Stimulated activated CD4-positive, alpha-beta T cell treated with anti-CD3 and anti-CD28 coated beads, Interleukin-4, amount 100 ng/mL, for 4 hours (primary cell): ENCODE measurements at regions not wholly inside any gene's neighbourhood (a gene's known extent, or its start where the extent isn't known, plus 50 kb on each side); places are given as distances from the start of the nearest gene placed in this dataset.
"Not testable (repeated sequence)": the region's sequence is repeated elsewhere in the genome, so short reads cannot be mapped to it uniquely, and the experiment has no call there.

Experiments
- DNase-seq, 2 experiments: peaks; one replicate each; pipeline ENCODE4 v3.0.0-alpha.2; 2020

DNA sequence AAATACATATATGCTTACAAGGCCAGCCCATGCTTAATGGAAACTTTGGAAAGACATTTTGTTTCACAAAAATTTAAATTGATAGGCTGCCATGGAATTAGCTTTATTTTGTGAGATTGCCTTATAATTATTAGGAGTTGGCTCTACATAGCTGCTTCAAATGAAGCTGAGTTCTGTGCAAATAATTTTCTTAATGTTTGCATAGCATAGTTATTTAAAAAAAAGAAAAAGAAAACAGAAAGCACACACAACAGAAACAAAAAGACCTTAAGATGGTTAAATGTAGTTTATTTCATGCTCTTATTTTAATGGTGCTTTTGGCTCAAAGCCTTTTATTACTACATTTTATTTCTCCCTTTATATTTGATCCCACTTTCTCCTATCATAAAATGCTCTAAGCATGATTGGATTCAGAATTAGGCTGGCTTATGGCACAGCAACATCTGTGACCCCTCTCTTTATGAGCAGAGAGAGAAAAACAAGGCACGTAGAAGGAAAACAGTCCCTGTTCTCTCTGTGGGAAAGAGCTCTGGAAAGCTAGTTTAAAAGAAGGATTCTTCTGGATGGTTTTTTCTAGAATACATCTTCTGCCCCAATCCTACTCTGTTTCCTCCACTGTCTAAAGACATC, 530.5 kb downstream of the NTRK2 start:
- DNase-seq: no peak

- DNase-seq: no peak
These were observed 523.2 kb downstream of the NTRK2 start for GRCh38 chr9:85192750-85193149.

DNA sequence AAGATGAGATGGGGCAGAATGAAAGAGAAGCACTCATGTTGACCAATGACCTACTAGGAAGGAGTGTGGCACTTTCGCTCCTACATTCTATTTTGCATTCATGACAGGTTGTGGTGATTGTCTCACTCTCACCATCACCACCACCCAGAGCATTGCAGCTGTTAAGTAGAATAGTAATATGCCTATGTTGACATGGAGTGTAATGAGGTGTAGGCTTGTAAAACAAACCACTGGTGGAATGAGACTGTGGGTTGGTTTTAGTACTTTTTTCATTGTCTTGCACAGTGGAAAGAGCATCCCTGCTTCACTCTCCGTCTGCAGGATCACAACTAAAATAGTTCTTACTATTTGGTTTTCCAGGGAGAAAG, 516.7 kb downstream of the NTRK2 start:
- DNase-seq: no peak

GRCh38 chr9:85185486-85186217, 516.1 kb downstream of the NTRK2 start:
- no peak for DNase-seq

GRCh38 chr9:85182383-85182782, 512.9 kb downstream of the NTRK2 start:
- DNase-seq: no peak

- no peak for DNase-seq
These were observed 508.9 kb downstream of the NTRK2 start for GRCh38 chr9:85178474-85178873.

- DNase-seq: no peak
These were observed 504.4 kb downstream of the NTRK2 start for GRCh38 chr9:85173967-85174366.

- DNase-seq: no peak
These were observed 502.8 kb downstream of the NTRK2 start for GRCh38 chr9:85172001-85172978.

DNA sequence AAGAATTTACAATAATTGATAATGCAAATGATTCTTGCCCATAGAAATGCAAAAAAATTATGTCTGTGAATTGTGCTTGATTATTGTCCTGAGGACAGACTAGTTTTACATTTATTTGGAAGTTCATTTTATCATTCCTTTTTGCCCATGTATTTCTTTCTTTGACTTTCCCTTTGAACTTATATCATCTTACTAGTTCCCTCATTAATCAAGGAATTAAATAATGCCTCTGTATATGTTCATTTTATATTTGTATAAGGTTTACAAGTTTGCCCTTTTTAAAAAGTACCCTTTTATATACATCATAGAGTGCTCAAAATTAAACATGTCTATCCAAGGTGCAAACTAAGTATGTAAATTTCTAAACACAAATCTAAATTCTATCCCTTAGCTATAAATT, 501.6 kb downstream of the NTRK2 start:
- no peak for DNase-seq

GRCh38 chr9:85168412-85168811, 498.9 kb downstream of the NTRK2 start:
- no peak for DNase-seq

DNA sequence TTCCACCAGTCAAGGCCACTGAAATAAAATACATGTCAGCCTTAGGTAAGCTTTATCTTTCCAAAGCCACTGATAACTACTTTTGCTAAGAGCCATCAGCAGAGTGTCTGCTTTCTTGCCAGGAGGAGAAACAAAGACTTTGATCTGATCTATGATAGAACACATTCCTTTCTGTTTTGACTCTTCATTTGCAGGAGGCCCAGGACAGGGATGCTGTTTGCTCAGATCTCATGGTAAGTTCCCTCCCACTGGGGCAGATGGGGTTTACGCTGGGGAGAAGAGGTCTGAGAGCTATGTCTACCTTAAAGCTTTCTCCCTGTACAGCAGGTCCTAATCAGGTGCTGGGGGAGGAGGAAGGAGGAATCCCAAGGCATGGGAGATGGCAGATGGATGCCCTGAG, 497.6 kb downstream of the NTRK2 start:
- DNase-seq: no peak

DNA sequence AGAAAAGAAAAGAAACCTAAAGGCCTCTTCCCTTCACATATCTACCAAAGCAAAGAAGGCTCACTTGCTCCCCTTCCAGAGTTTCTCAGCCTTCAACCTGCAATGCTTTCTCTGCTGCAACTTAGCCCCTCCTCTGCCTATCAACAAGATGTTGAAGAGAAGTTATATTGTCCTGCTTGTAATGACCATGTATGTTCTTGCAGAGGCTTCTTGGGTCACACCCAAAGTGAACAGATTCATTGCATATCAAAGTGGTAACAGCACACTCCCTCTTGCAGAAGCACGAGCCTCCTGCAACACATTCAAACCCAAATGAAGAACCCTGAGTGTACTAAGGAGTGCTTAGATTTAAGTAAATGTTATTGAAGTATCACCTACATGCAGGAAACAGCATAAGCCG, 494.3 kb downstream of the NTRK2 start:
- no peak for DNase-seq

DNA sequence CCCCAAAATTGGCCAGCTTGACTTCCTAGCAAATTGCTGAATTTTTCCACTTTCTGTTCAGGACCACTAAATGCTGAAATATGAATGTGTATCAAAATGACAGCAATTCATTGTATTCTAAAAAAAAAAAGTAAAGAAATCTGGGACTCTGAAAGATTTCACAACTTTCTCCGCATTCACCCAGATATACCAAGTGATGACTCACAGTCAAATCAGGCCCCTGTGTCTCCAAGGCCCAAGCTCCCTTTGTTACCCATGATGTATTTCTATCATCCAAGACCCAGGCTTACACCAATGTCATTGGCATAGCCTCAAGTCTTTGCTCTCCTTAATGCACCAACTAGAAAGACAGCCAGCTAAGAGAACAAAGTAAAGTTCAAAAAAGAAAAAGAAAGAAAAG, 493.9 kb downstream of the NTRK2 start:
- no peak for DNase-seq

DNA sequence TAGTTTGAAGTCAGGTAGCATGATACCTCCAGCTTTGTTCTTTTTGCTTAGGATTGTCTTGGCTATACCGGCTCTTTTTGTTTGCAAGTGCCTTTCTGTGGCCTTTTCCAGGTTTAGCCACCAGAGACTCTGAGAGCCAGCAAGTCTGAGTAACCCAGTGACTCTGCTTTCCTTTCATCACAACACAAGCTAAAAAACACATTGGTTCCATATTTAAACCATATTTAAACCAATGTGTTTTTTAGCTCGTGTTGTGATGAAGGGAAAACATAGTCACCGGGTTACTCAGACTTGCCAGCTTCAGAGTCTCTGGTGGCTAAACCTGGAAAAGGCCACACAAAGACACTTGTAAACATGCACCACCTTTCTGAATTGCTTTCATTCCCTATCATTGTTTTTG, 493.3 kb downstream of the NTRK2 start:
- no peak for DNase-seq

- DNase-seq: not testable (repeated sequence)
These were observed 491.4 kb downstream of the NTRK2 start for GRCh38 chr9:85160944-85161343.

GRCh38 chr9:85158512-85158911, 489.0 kb downstream of the NTRK2 start:
- DNase-seq: no peak

GRCh38 chr9:85157772-85158171, 488.2 kb downstream of the NTRK2 start:
- DNase-seq: no peak

GRCh38 chr9:85156652-85157051, 487.1 kb downstream of the NTRK2 start:
- no peak for DNase-seq

DNA sequence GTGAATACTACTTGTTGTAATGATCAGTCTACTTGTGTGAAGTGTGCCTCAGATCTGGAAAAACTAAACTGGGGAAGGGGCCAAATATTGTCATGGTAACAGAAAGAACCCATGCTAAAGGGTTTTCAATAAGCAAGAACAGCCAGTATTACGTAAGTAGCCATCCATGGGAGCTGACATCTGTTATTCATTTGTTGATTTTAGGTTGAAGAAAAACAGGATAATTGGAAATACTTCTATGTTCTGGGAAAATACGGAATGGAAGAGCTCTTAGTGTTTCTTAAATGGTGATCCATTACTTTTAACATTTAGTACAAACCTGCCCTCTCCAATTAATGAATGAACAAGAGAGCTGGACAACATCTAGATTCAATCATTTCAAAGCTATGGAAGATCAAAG, 485.8 kb downstream of the NTRK2 start:
- DNase-seq: no peak

DNA sequence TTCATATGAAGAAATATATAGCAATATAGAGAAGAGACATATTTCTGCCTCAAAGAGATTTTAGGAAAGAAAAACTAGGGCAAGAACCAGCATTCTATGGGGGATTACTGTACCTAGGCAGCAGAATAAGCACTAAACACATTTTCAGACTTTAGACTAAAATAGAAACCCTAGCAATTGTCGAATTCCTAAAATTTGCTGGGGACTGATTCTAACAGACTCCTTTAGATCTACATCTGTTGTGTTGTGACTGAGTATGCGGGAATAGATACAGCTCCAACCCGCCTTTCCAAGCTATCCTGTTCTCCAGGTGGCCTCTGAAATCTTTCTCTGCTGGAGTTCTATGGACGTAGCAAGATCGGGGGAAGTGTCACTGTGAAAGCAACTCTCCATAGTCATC, 482.2 kb downstream of the NTRK2 start:
- no peak for DNase-seq

DNA sequence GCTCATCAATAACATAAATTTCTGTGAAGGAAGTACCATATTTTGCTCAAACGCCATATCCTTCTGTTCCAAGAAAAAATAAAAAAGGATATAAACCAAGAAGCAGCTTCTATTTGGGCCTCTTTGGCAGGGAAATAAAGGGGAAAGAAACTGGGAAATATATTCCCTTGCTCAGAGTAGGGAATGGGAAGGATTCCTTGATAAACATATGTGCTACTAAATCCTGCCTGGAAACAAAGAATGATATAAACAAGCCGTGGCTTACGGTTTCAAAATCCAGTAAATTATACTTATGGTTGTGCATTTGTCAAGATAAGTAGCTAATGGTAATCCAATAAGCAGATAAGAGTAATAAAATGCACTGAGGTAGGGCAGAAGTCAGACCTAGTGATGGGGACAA, 481.6 kb downstream of the NTRK2 start:
- no peak for DNase-seq

DNA sequence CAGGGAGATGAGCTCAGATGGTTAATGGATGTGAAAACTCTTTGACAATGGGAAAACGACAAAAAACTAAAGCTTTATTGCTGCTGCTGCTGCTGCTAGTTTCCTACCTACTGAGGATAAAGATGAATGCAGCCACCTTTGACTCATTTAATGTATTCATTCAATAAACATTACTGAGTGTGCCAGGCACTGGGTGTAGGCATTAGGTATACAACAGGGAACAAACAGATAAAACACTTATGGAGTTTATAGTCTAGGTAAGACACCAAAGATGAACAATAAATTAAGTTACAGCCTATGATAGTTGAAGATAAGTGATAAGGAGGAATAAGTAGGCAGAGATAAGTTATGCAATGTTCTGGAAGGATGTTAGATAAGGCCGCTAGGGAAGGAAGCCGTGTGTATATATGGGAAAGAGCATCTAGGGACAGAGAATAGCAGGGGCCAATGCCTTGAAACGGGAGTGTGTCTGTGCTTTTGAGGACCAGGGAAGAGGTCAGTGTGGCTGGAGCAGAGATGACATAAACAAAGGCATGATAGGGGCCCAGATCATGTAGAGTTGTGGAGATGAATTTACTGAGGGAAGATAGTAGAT, 477.6 kb downstream of the NTRK2 start:
- DNase-seq: no peak

- no peak for DNase-seq
These were observed 473.4 kb downstream of the NTRK2 start for GRCh38 chr9:85142968-85143367.
